ENCODE measurements at regions not wholly inside any gene's neighbourhood (a gene's known extent, or its start where the extent isn't known, plus 50 kb on each side); places are given as distances from the start of the nearest gene placed in this dataset.

- H3K27ac ChIP-seq: no peak overlapping the region
- DNase-seq: peak in 1 of 5 donors; percentile 5
- H3K4me3 ChIP-seq: no peak overlapping the region
- H3K4me1 ChIP-seq (ENCODE audit: insufficient read depth): no peaks in the 10 kb centered on the region
- intact Hi-C loops (cut with DNase I): loop anchor here in 1 of 4 donors (10.0 kb wide), 1 partner anchor 51 kb away; no protein-coding TSS in a partner anchor
- no peaks in the 10 kb centered on the region for H3K9me3 ChIP-seq
- TF ChIP-seq CTCF (IDR thresholded peaks at IDR 0.05): no peak
- TF ChIP-seq POLR2A (IDR thresholded peaks at IDR 0.05): no peak
- TF ChIP-seq EP300 (IDR thresholded peaks at IDR 0.05): no peak
- no peaks in the 10 kb centered on the region for H3K27me3 ChIP-seq
- WGBS, 3 donors: 74 to 79% (median 75%) methylated on average over 10 of the region's 10 CpGs
- no peaks in the 10 kb centered on the region for H3K36me3 ChIP-seq
Observed at GRCh38 chr22:49543876-49544275, 283.8 kb downstream of the BRD1 start.

GRCh38 chr22:49541693-49542230 lies 285.9 kb downstream of the BRD1 start:
- peak in 1 of 5 donors; percentile 10 for DNase-seq
- no peak overlapping the region for H3K27ac ChIP-seq
- no peaks in the 10 kb centered on the region for H3K9me3 ChIP-seq
- H3K36me3 ChIP-seq: no peaks in the 10 kb centered on the region
- H3K4me3 ChIP-seq: no peak overlapping the region
- 88 to 93% (median 89%) methylated on average over 15 of the region's 15 CpGs for WGBS, 3 donors
- no peaks in the 10 kb centered on the region for H3K27me3 ChIP-seq
- intact Hi-C loops (cut with DNase I): loop anchor here in 1 of 4 donors (10.0 kb wide), 1 partner anchor 53 kb away; no protein-coding TSS in a partner anchor
- H3K4me1 ChIP-seq (ENCODE audit: insufficient read depth): no peaks in the 10 kb centered on the region
- TF ChIP-seq EP300 (IDR thresholded peaks at IDR 0.05) (no peak), CTCF (IDR thresholded peaks at IDR 0.05) (no peak), POLR2A (IDR thresholded peaks at IDR 0.05) (no peak)

GRCh38 chr22:49540913-49541692 lies 286.6 kb downstream of the BRD1 start:
- H3K27me3 ChIP-seq: no peaks in the 10 kb centered on the region
- no peak overlapping the region for H3K27ac ChIP-seq
- peak in 1 of 5 donors; percentile 22 for DNase-seq
- no peaks in the 10 kb centered on the region for H3K36me3 ChIP-seq
- TF ChIP-seq EP300 (IDR thresholded peaks at IDR 0.05): no peak
- no peak for TF ChIP-seq POLR2A (IDR thresholded peaks at IDR 0.05)
- TF ChIP-seq CTCF (IDR thresholded peaks at IDR 0.05): no peak
- H3K4me1 ChIP-seq (ENCODE audit: insufficient read depth): no peaks in the 10 kb centered on the region
- no peak overlapping the region for H3K4me3 ChIP-seq
- intact Hi-C loops (cut with DNase I): loop anchor here in 1 of 4 donors (10.0 kb wide), 1 partner anchor 54 kb away; no protein-coding TSS in a partner anchor
- 95 to 96% (median 96%) methylated on average over 55 to 59 of the region's 59 CpGs for WGBS, 3 donors
- no peaks in the 10 kb centered on the region for H3K9me3 ChIP-seq

GRCh38 chr22:49540084-49540912 lies 287.4 kb downstream of the BRD1 start:
- no peaks in the 10 kb centered on the region for H3K4me1 ChIP-seq (ENCODE audit: insufficient read depth)
- WGBS, 3 donors: 79 to 82% (median 80%) methylated on average over 23 of the region's 23 CpGs
- H3K9me3 ChIP-seq: no peaks in the 10 kb centered on the region
- H3K27me3 ChIP-seq: no peaks in the 10 kb centered on the region
- H3K27ac ChIP-seq: no peak overlapping the region
- DNase-seq: peak in 1 of 5 donors; percentile 8
- intact Hi-C loops (cut with DNase I): loop anchor here in 1 of 4 donors (10.0 kb wide), 1 partner anchor 55 kb away; no protein-coding TSS in a partner anchor
- no peaks in the 10 kb centered on the region for H3K36me3 ChIP-seq
- TF ChIP-seq POLR2A (IDR thresholded peaks at IDR 0.05): no peak
- TF ChIP-seq CTCF (IDR thresholded peaks at IDR 0.05): no peak
- TF ChIP-seq EP300 (IDR thresholded peaks at IDR 0.05): no peak
- no peak overlapping the region for H3K4me3 ChIP-seq
